ENCODE measurements at regions not wholly inside any gene's neighbourhood (a gene's known extent, or its start where the extent isn't known, plus 50 kb on each side); places are given as distances from the start of the nearest gene placed in this dataset.

GRCh38 chr14:104385111-104385510 lies 194.5 kb upstream of the C14orf180 start:
- CTCF ChIA-PET = interaction anchor here (0.5 to 2.3 kb wide), 3 partner anchors 8 to 307 kb away, joined by 3 to 8 read pairs (median 3); no protein-coding TSS in a partner anchor
- Histone ChIP-seq H3K9me2 (no peaks in the 10 kb centered on the region), H3K9ac (no peak overlapping the region), H3K9me3 (no peaks in the 10 kb centered on the region), H3K4me1 (ENCODE audit: control insufficient read depth in 1 of 2, insufficient read depth in 2 of 2, low read depth in 1 of 2, low read length in 1 of 2) (peaks cover 0 to 19% of the 10 kb centered on the region in 2 experiments; a peak in 1 of 4 replicates), H3K36me3 (replicated peaks in 1 of 2; ENCODE audit: control insufficient read depth in 1 of 2, insufficient read depth in 2 of 2, low read length in 1 of 2) (no peaks in the 10 kb centered on the region), H2AFZ (ENCODE audit: low read depth) (no peak overlapping the region), H3K4me2 (no peak overlapping the region), H3K27ac (ENCODE audit: low read depth in 2 of 2, low read length in 1 of 2) (no peak overlapping the region), H3F3A (replicated peaks; ENCODE audit: insufficient read depth) (no peaks in the 10 kb centered on the region), H3K79me2 (ENCODE audit: insufficient read depth) (no peaks in the 10 kb centered on the region), H3K27me3 (ENCODE audit: insufficient read depth) (no peaks in the 10 kb centered on the region), H4K20me1 (ENCODE audit: insufficient read depth) (no peaks in the 10 kb centered on the region), H3K4me3 (ENCODE audit: low read depth in 2 of 2, low read length in 1 of 2) (no peak overlapping the region)
- no peak for DNase-seq
- POLR2A ChIA-PET = no interaction called here
- TF ChIP-seq MEF2A (IDR thresholded peaks at IDR 0.05; ENCODE audit: borderline replicate concordance, low read depth) = no peak
- no peak for TF ChIP-seq MAX (IDR thresholded peaks at IDR 0.05; ENCODE audit: low read depth)
- TF ChIP-seq NFIC (IDR thresholded peaks at IDR 0.05; ENCODE audit: borderline replicate concordance) = no peak
- TF ChIP-seq IRF3 (IDR thresholded peaks at IDR 0.05; ENCODE audit: low read depth, low read length) = no peak
- no peak for TF ChIP-seq FOSL2 (IDR thresholded peaks at IDR 0.05; ENCODE audit: borderline replicate concordance, low read depth)
- TF ChIP-seq CHD2 (IDR thresholded peaks at IDR 0.05; ENCODE audit: low read length, partially characterized antibody) = no peak
- TF ChIP-seq RFX5 (IDR thresholded peaks at IDR 0.05; ENCODE audit: low read length) = no peak
- no peak for TF ChIP-seq YY1 (IDR thresholded peaks at IDR 0.05; ENCODE audit: low read depth)
- TF ChIP-seq TAF1 (IDR thresholded peaks at IDR 0.05; ENCODE audit: borderline replicate concordance, low read depth, low read length) = no peak
- TF ChIP-seq GATA2 (CRISPR knock-in tag; IDR thresholded peaks at IDR 0.05) = no peak
- TF ChIP-seq SMC3 (IDR thresholded peaks at IDR 0.05; ENCODE audit: low read depth, low read length) = no peak
- WGBS (ENCODE audit: low lambda C conversion rate) = 60% methylated on average over 15 of the region's 15 CpGs

- Histone ChIP-seq H3K9ac (no peak overlapping the region), H3K79me2 (ENCODE audit: insufficient read depth) (no peaks in the 10 kb centered on the region), H3F3A (replicated peaks; ENCODE audit: insufficient read depth) (no peaks in the 10 kb centered on the region), H3K27me3 (ENCODE audit: insufficient read depth) (no peaks in the 10 kb centered on the region), H3K4me1 (ENCODE audit: control insufficient read depth in 1 of 2, insufficient read depth in 2 of 2, low read depth in 1 of 2, low read length in 1 of 2) (peaks cover 0 to 19% of the 10 kb centered on the region in 2 experiments; a peak in 1 of 4 replicates), H3K4me3 (ENCODE audit: low read depth in 2 of 2, low read length in 1 of 2) (no peak overlapping the region), H3K9me2 (no peaks in the 10 kb centered on the region), H3K36me3 (replicated peaks in 1 of 2; ENCODE audit: control insufficient read depth in 1 of 2, insufficient read depth in 2 of 2, low read length in 1 of 2) (no peaks in the 10 kb centered on the region), H3K27ac (ENCODE audit: low read depth in 2 of 2, low read length in 1 of 2) (no peak overlapping the region), H3K9me3 (no peaks in the 10 kb centered on the region), H2AFZ (ENCODE audit: low read depth) (no peak overlapping the region), H3K4me2 (no peak overlapping the region), H4K20me1 (ENCODE audit: insufficient read depth) (no peaks in the 10 kb centered on the region)
- DNase-seq = no peak
- ChIA-PET POLR2A (no interaction called here), CTCF (interaction anchor here (0.5 to 1.7 kb wide), 6 partner anchors 13 to 307 kb away, joined by 3 to 6 read pairs (median 3); no protein-coding TSS in a partner anchor)
- WGBS (ENCODE audit: low lambda C conversion rate) = 64% methylated on average over 16 of the region's 20 CpGs
- TF ChIP-seq CTCF (IDR thresholded peaks at IDR 0.05) (no peak), FOSL2 (IDR thresholded peaks at IDR 0.05; ENCODE audit: borderline replicate concordance, low read depth) (no peak), REST (IDR thresholded peaks at IDR 0.05; ENCODE audit: low read depth, low read length) (no peak), YY1 (IDR thresholded peaks at IDR 0.05; ENCODE audit: low read depth) (no peak), EP300 (IDR thresholded peaks at IDR 0.05; ENCODE audit: borderline replicate concordance in 1 of 2, low read depth in 1 of 2, low read length in 1 of 2) (no peak), RCOR1 (IDR thresholded peaks at IDR 0.05; ENCODE audit: low read length) (no peak)
These were observed 193.9 kb upstream of the C14orf180 start for GRCh38 chr14:104385531-104386101.

All from SK-N-SH (cell line).